ENCODE measurements at regions not wholly inside any gene's neighbourhood (a gene's known extent, or its start where the extent isn't known, plus 50 kb on each side); places are given as distances from the start of the nearest gene placed in this dataset.

DNA sequence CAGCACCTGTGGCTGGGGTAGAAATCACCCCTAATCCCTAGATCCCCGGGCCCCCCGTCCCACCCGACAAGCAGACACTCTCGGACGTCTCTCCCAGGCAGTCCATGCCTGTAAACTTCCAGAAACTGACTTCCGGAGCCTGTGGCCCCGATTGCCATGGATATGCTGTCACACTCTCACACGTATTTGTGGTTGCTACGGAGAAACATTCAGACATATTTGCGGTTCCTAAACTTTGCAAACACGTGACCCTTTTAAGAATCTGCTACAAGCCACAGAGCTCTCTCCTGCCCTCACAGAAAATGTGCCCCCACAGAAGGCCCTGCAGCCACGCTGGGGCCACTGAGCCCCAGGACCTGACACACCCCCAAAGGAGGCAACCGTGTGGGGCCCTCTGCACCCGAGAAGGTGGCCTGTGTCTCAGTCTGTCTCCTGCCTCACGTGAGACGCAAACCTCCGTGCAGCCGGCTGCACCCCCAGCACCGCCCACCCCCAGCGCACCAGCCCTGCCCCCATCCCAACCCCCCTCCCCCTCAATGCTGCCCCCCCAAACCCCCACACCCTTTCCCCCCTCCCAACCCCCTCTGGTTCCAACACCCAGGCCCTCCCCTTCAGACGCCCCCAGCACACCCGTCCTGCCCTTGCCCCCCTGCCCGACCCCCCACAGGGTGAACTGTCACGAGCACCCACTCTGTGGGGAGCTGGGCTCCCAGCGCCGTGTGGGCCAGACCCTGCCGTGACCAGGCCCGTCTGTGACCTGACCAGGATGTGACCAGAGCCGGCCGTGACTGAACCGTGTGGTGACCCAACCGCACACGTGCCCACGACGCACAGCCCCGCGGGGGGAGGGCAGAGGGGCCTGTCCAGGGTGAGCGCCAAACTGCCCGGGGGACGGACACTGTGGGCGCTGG lies 66.3 kb upstream of the METRNL start:
- POLR2A ChIA-PET: interaction anchor here (0.6 kb wide), 1 partner anchor 18 kb away, joined by 3 read pairs; no protein-coding TSS in a partner anchor
- Histone ChIP-seq H3K4me2 (ENCODE audit: insufficient read depth, low read length) (no peak overlapping the region), H3K4me3 (no peak overlapping the region), H2AFZ (ENCODE audit: low read depth, low read length) (no peak overlapping the region), H3K27ac (ENCODE audit: extremely low read depth, low read depth, low read length) (no peak overlapping the region), H4K20me1 (replicated peaks; ENCODE audit: control insufficient read depth, insufficient read depth, low read length) (no peaks in the 10 kb centered on the region), H3K9ac (ENCODE audit: insufficient read depth in 1 of 2, low read depth in 2 of 2, low read length in 2 of 2) (no peak overlapping the region), H3K36me3 (ENCODE audit: control insufficient read depth, insufficient read depth, low read length) (no peaks in the 10 kb centered on the region), H3K9me3 (replicated peaks; ENCODE audit: control insufficient read depth, insufficient read depth, low read depth, low read length) (peaks cover 5% of the 10 kb centered on the region), H3K27me3 (ENCODE audit: control insufficient read depth in 2 of 2, insufficient read depth in 2 of 2, low read length in 2 of 2) (no peaks in the 10 kb centered on the region), H3K9me1 (ENCODE audit: control insufficient read depth, insufficient read depth, low read length) (no peaks in the 10 kb centered on the region), H3K4me1 (replicated peaks in 1 of 2; ENCODE audit: control insufficient read depth in 2 of 2, insufficient read depth in 2 of 2, low read length in 2 of 2) (peaks cover 0 to 13% of the 10 kb centered on the region in 2 experiments; a peak in 1 of 5 replicates), H3K79me2 (ENCODE audit: control insufficient read depth, insufficient read depth, low read length) (no peaks in the 10 kb centered on the region)
- CTCF ChIA-PET (ENCODE audit: low intra/inter-chr PET ratio): no interaction called here
- intact Hi-C loops (cut with micrococcal nuclease) (no loop called here), in situ Hi-C loops (cut with MboI) (no loop called here)
- no peak for ATAC-seq
- no peak for TF ChIP-seq ESRRA (IDR thresholded peaks at IDR 0.05; ENCODE audit: borderline replicate concordance, low read depth)
- TF ChIP-seq RFX5 (IDR thresholded peaks at IDR 0.05; ENCODE audit: low read depth, low read length): no peak
- TF ChIP-seq, protein P1, sequence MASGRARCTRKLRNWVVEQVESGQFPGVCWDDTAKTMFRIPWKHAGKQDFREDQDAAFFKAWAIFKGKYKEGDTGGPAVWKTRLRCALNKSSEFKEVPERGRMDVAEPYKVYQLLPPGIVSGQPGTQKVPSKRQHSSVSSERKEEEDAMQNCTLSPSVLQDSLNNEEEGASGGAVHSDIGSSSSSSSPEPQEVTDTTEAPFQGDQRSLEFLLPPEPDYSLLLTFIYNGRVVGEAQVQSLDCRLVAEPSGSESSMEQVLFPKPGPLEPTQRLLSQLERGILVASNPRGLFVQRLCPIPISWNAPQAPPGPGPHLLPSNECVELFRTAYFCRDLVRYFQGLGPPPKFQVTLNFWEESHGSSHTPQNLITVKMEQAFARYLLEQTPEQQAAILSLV (tag; IDR thresholded peaks at IDR 0.05): no peak
- TF ChIP-seq BRF1 (IDR thresholded peaks at IDR 0.05; ENCODE audit: borderline replicate concordance, extremely low read depth, insufficient read length): no peak
- no peak for TF ChIP-seq RERE (CRISPR knock-in tag; IDR thresholded peaks at IDR 0.05; ENCODE audit: borderline replicate concordance)
- TF ChIP-seq ZNF57 (CRISPR knock-in tag; IDR thresholded peaks at IDR 0.05): no peak
- no peak for TF ChIP-seq RBFOX2 (IDR thresholded peaks at IDR 0.05; ENCODE audit: low read depth, low read length)
- 83% methylated on average over 13 of the region's 41 CpGs for WGBS (ENCODE audit: insufficient coverage, low coverage, missing lambda C conversion rate)
- DNase-seq (ENCODE audit: extremely low read depth in 1 of 4, low spot score in 3 of 4): no peak
- FAIRE-seq: no peak
- BruUV-seq (replicated peaks): no TSS peak

Data from K562 (cell line).